ENCODE measurements at regions not wholly inside any gene's neighbourhood (a gene's known extent, or its start where the extent isn't known, plus 50 kb on each side); places are given as distances from the start of the nearest gene placed in this dataset.

GRCh38 chr20:22241609-22242008 is 342.8 kb downstream of the FOXA2 start:
- no peak overlapping the region for H3K27ac Mint-ChIP-seq

GRCh38 chr20:22232923-22233322 is 351.4 kb downstream of the FOXA2 start:
- H3K27me3 Mint-ChIP-seq (ENCODE audit: low read depth), result no peaks in the 10 kb centered on the region
- no peaks in the 10 kb centered on the region for H3K9me3 Mint-ChIP-seq
- H3K36me3 Mint-ChIP-seq (ENCODE audit: low read depth), result no peaks in the 10 kb centered on the region
- no peaks in the 10 kb centered on the region for H3K4me1 Mint-ChIP-seq (ENCODE audit: low read depth)
- H3K4me3 Mint-ChIP-seq, result no peak overlapping the region
- H3K27ac Mint-ChIP-seq, result no peak overlapping the region

More at GRCh38 chr20:22241609-22242008, 342.8 kb downstream of the FOXA2 start:
- Mint-ChIP-seq H3K4me1 (ENCODE audit: low read depth) (no peaks in the 10 kb centered on the region), H3K36me3 (ENCODE audit: low read depth) (no peaks in the 10 kb centered on the region), H3K27me3 (ENCODE audit: low read depth) (no peaks in the 10 kb centered on the region), H3K4me3 (no peak overlapping the region), H3K9me3 (peaks cover 5% of the 10 kb centered on the region)

- Mint-ChIP-seq H3K36me3 (ENCODE audit: low read depth) (no peaks in the 10 kb centered on the region), H3K4me3 (no peak overlapping the region), H3K4me1 (ENCODE audit: low read depth) (no peaks in the 10 kb centered on the region), H3K27me3 (ENCODE audit: low read depth) (no peaks in the 10 kb centered on the region), H3K27ac (no peak overlapping the region), H3K9me3 (no peaks in the 10 kb centered on the region)
These were observed 351.9 kb downstream of the FOXA2 start for GRCh38 chr20:22232473-22232872.

- Mint-ChIP-seq H3K9me3 (peaks cover 10% of the 10 kb centered on the region), H3K27me3 (ENCODE audit: low read depth) (no peaks in the 10 kb centered on the region), H3K4me3 (no peak overlapping the region), H3K4me1 (ENCODE audit: low read depth) (no peaks in the 10 kb centered on the region), H3K27ac (no peak overlapping the region), H3K36me3 (ENCODE audit: low read depth) (no peaks in the 10 kb centered on the region)
These were observed 357.3 kb downstream of the FOXA2 start for GRCh38 chr20:22226849-22227700.

GRCh38 chr20:22223236-22223635 is 361.1 kb downstream of the FOXA2 start:
- Mint-ChIP-seq H3K27me3 (ENCODE audit: low read depth) (no peaks in the 10 kb centered on the region), H3K9me3 (peaks cover 10% of the 10 kb centered on the region), H3K27ac (no peak overlapping the region), H3K4me3 (no peak overlapping the region), H3K4me1 (ENCODE audit: low read depth) (no peaks in the 10 kb centered on the region), H3K36me3 (ENCODE audit: low read depth) (no peaks in the 10 kb centered on the region)

GRCh38 chr20:22217712-22218352 is 366.5 kb downstream of the FOXA2 start:
- Mint-ChIP-seq H3K9me3 (no peaks in the 10 kb centered on the region), H3K36me3 (ENCODE audit: low read depth) (no peaks in the 10 kb centered on the region)

GRCh38 chr20:22216984-22217383 is 367.4 kb downstream of the FOXA2 start:
- Mint-ChIP-seq H3K4me1 (ENCODE audit: low read depth) (no peaks in the 10 kb centered on the region), H3K4me3 (no peak overlapping the region), H3K27ac (no peak overlapping the region), H3K9me3 (no peaks in the 10 kb centered on the region), H3K27me3 (ENCODE audit: low read depth) (no peaks in the 10 kb centered on the region), H3K36me3 (ENCODE audit: low read depth) (no peaks in the 10 kb centered on the region)

More at GRCh38 chr20:22217712-22218352, 366.5 kb downstream of the FOXA2 start:
- Mint-ChIP-seq H3K27ac (no peak overlapping the region), H3K4me1 (ENCODE audit: low read depth) (no peaks in the 10 kb centered on the region), H3K4me3 (no peak overlapping the region), H3K27me3 (ENCODE audit: low read depth) (no peaks in the 10 kb centered on the region)

GRCh38 chr20:22214296-22214695 is 370.1 kb downstream of the FOXA2 start:
- Mint-ChIP-seq H3K4me3 (no peak overlapping the region), H3K4me1 (ENCODE audit: low read depth) (no peaks in the 10 kb centered on the region), H3K9me3 (peaks cover 2% of the 10 kb centered on the region), H3K27me3 (ENCODE audit: low read depth) (no peaks in the 10 kb centered on the region), H3K36me3 (ENCODE audit: low read depth) (no peaks in the 10 kb centered on the region), H3K27ac (no peak overlapping the region)

- Mint-ChIP-seq H3K36me3 (ENCODE audit: low read depth) (no peaks in the 10 kb centered on the region), H3K4me3 (no peak overlapping the region), H3K27me3 (ENCODE audit: low read depth) (no peaks in the 10 kb centered on the region), H3K9me3 (peaks cover 6% of the 10 kb centered on the region), H3K27ac (no peak overlapping the region), H3K4me1 (ENCODE audit: low read depth) (no peaks in the 10 kb centered on the region)
These were observed 371.1 kb downstream of the FOXA2 start for GRCh38 chr20:22213271-22213670.

GRCh38 chr20:22207280-22207679 is 377.1 kb downstream of the FOXA2 start:
- Mint-ChIP-seq H3K27ac (no peak overlapping the region), H3K9me3 (peaks cover 14% of the 10 kb centered on the region), H3K27me3 (ENCODE audit: low read depth) (no peaks in the 10 kb centered on the region), H3K4me3 (no peak overlapping the region), H3K36me3 (ENCODE audit: low read depth) (no peaks in the 10 kb centered on the region), H3K4me1 (ENCODE audit: low read depth) (no peaks in the 10 kb centered on the region)

- H3K4me1 Mint-ChIP-seq (ENCODE audit: low read depth), result no peaks in the 10 kb centered on the region
- no peaks in the 10 kb centered on the region for H3K27me3 Mint-ChIP-seq (ENCODE audit: low read depth)
- no peak overlapping the region for H3K4me3 Mint-ChIP-seq
- H3K27ac Mint-ChIP-seq, result no peak overlapping the region
- H3K36me3 Mint-ChIP-seq (ENCODE audit: low read depth), result no peaks in the 10 kb centered on the region
- H3K9me3 Mint-ChIP-seq, result peaks cover 14% of the 10 kb centered on the region
These were observed 379.6 kb downstream of the FOXA2 start for GRCh38 chr20:22204801-22205200.

GRCh38 chr20:22182148-22182547 is 402.2 kb downstream of the FOXA2 start:
- Mint-ChIP-seq H3K27ac (no peak overlapping the region), H3K9me3 (peaks cover 13% of the 10 kb centered on the region)

GRCh38 chr20:22180244-22180643 is 404.1 kb downstream of the FOXA2 start:
- no peaks in the 10 kb centered on the region for H3K4me1 Mint-ChIP-seq (ENCODE audit: low read depth)
- H3K27ac Mint-ChIP-seq, result no peak overlapping the region
- H3K9me3 Mint-ChIP-seq, result peaks cover 18% of the 10 kb centered on the region
- H3K4me3 Mint-ChIP-seq, result no peak overlapping the region
- H3K27me3 Mint-ChIP-seq (ENCODE audit: low read depth), result no peaks in the 10 kb centered on the region
- no peaks in the 10 kb centered on the region for H3K36me3 Mint-ChIP-seq (ENCODE audit: low read depth)

More at GRCh38 chr20:22182148-22182547, 402.2 kb downstream of the FOXA2 start:
- H3K4me3 Mint-ChIP-seq, result no peak overlapping the region
- H3K4me1 Mint-ChIP-seq (ENCODE audit: low read depth), result no peaks in the 10 kb centered on the region
- no peaks in the 10 kb centered on the region for H3K36me3 Mint-ChIP-seq (ENCODE audit: low read depth)
- no peaks in the 10 kb centered on the region for H3K27me3 Mint-ChIP-seq (ENCODE audit: low read depth)

- no peaks in the 10 kb centered on the region for H3K4me1 Mint-ChIP-seq (ENCODE audit: low read depth)
- no peak overlapping the region for H3K27ac Mint-ChIP-seq
- no peak overlapping the region for H3K4me3 Mint-ChIP-seq
- no peaks in the 10 kb centered on the region for H3K27me3 Mint-ChIP-seq (ENCODE audit: low read depth)
- peaks cover 18% of the 10 kb centered on the region for H3K9me3 Mint-ChIP-seq
- no peaks in the 10 kb centered on the region for H3K36me3 Mint-ChIP-seq (ENCODE audit: low read depth)
These were observed 424.2 kb downstream of the FOXA2 start for GRCh38 chr20:22160101-22160652.

GRCh38 chr20:22159276-22159675 is 425.1 kb downstream of the FOXA2 start:
- H3K9me3 Mint-ChIP-seq, result peaks cover 18% of the 10 kb centered on the region
- H3K27ac Mint-ChIP-seq, result no peak overlapping the region
- H3K4me3 Mint-ChIP-seq, result no peak overlapping the region
- H3K4me1 Mint-ChIP-seq (ENCODE audit: low read depth), result no peaks in the 10 kb centered on the region
- no peaks in the 10 kb centered on the region for H3K27me3 Mint-ChIP-seq (ENCODE audit: low read depth)
- H3K36me3 Mint-ChIP-seq (ENCODE audit: low read depth), result no peaks in the 10 kb centered on the region

Data from T-helper 1 cell treated with Interleukin-12 subunit alpha and Interleukin-12 subunit beta and Interleukin-4 antibody, amounts not matched to agents 30 μg/mL and 1 μg/mL, for 36 hours (primary cell).